H1 (cell line): ENCODE measurements at regions not wholly inside any gene's neighbourhood (a gene's known extent, or its start where the extent isn't known, plus 50 kb on each side); places are given as distances from the start of the nearest gene placed in this dataset.

Experiments
- CTCF ChIA-PET: fragments of 300-600 bp; sonication (Branson Sonifier 250); formaldehyde crosslinking; loops from one replicate; lab custom pipeline; 2021; ENCODE audit not compliant: partially characterized antibody; lab: Charles Lee
- POLR2A ChIA-PET: fragments of 300-600 bp; sonication (Branson Sonifier 250); formaldehyde crosslinking; loops from one replicate; lab custom pipeline; 2021; ENCODE audit warnings: inconsistent platforms; ENCODE audit not compliant: partially characterized antibody; lab: Charles Lee
- DNase-seq, 2 experiments: peaks; one replicate each; pipeline versions ENCODE4 v3.0.0 to v3.0.0-alpha.2; 2010 to 2022; ENCODE audit warnings: low spot score in 2 of 2, low read depth in 1 of 2, mixed read lengths in 1 of 2
- FAIRE-seq: peaks from 2 replicates; lab custom pipeline; 2011; peaks lifted over from hg19 to GRCh38; lab: Jason Lieb, UNC
- H2AFZ ChIP-seq: 2 replicates; pipeline ENCODE4 v1.8.1; 2012; ENCODE audit warnings: low read length, inconsistent platforms
- H2AK5ac ChIP-seq: 2 replicates; pipeline ENCODE4 v1.6.1; 2013; ENCODE audit warnings: low read depth, low read length
- H2BK120ac ChIP-seq: replicated peaks from 2 replicates; pipeline ENCODE3; 2013; ENCODE audit warnings: low read depth, low read length, inconsistent platforms
- H2BK12ac ChIP-seq: 2 replicates; pipeline ENCODE4 v1.6.1; 2013; ENCODE audit warnings: low read depth, low read length
- H2BK15ac ChIP-seq: 2 replicates; pipeline ENCODE4 v1.6.1; 2013; ENCODE audit warnings: low read length
- H2BK20ac ChIP-seq: 2 replicates; pipeline ENCODE4 v1.6.1; 2013; ENCODE audit warnings: low read length
- H2BK5ac ChIP-seq: 2 replicates; pipeline ENCODE4 v1.6.1; 2013; ENCODE audit warnings: low read depth, low read length
- H3K14ac ChIP-seq: 2 replicates; pipeline ENCODE4 v1.6.1; 2013; ENCODE audit warnings: inconsistent platforms; ENCODE audit not compliant: insufficient read length
- H3K18ac ChIP-seq: 2 replicates; pipeline ENCODE4 v1.6.1; 2013; ENCODE audit warnings: low read length; ENCODE audit errors: extremely low read depth
- H3K23ac ChIP-seq: 2 replicates; pipeline ENCODE4 v1.6.1; 2013; ENCODE audit warnings: inconsistent platforms; ENCODE audit not compliant: insufficient read length
- H3K23me2 ChIP-seq: 2 replicates; pipeline ENCODE4 v1.6.1; 2013; ENCODE audit warnings: low read depth, low read length
- H3K27ac ChIP-seq: 2 replicates; pipeline ENCODE4 v1.6.1; 2011; ENCODE audit warnings: low read depth, low read length, inconsistent platforms
- H3K27me3 ChIP-seq, 4 experiments: replicated peaks in 1 of 4; 1 replicate in 1 of 4; 2 replicates in 3 of 4; pipeline versions ENCODE4 v1.6.1 to v1.8.1; 2011 to 2013; ENCODE audit warnings: low read length in 3 of 4, mild to moderate bottlenecking in 3 of 4, inconsistent platforms in 2 of 4, mixed read lengths in 2 of 4, moderate library complexity in 1 of 4; ENCODE audit not compliant: control insufficient read depth in 3 of 4, insufficient read depth in 3 of 4; ENCODE audit errors: extremely low read depth in 1 of 4
- H3K36me3 ChIP-seq, 4 experiments: 2 replicates each; pipeline versions ENCODE4 v1.6.1 to v1.8.1; 2011 to 2013; ENCODE audit warnings: mild to moderate bottlenecking in 4 of 4, low read length in 3 of 4, moderate library complexity in 2 of 4, control low read depth in 1 of 4, inconsistent platforms in 1 of 4; ENCODE audit not compliant: insufficient read depth in 4 of 4, control insufficient read depth in 2 of 4
- H3K4ac ChIP-seq: replicated peaks from 2 replicates; pipeline ENCODE3; 2013; ENCODE audit warnings: low read length, low read depth, mixed read lengths, inconsistent platforms; ENCODE audit not compliant: insufficient read length
- H3K4me1 ChIP-seq, 4 experiments: replicated peaks in 1 of 4; 1 replicate in 1 of 4; 2 replicates in 3 of 4; pipeline versions ENCODE4 v1.6.1 to v1.8.1; 2011 to 2013; ENCODE audit warnings: low read length in 3 of 4, inconsistent platforms in 2 of 4, mixed read lengths in 1 of 4; ENCODE audit not compliant: insufficient read depth in 4 of 4, control insufficient read depth in 3 of 4
- H3K4me2 ChIP-seq, 2 experiments: 2 replicates each; pipeline versions ENCODE4 v1.6.1 to v1.8.1; 2011 to 2013; ENCODE audit warnings: low read depth in 2 of 2, low read length in 2 of 2, control low read depth in 1 of 2, inconsistent platforms in 1 of 2, mild to moderate bottlenecking in 1 of 2; ENCODE audit not compliant: insufficient read depth in 1 of 2
- H3K4me3 ChIP-seq, 4 experiments: fragments of 200-600, 300-600 bp in 1 of 4; sonication (generic), shearing (Covaris generic), sonication (Bioruptor Twin) in 1 of 4; 2 replicates each; pipeline versions ENCODE4 v1.5.1 to v1.8.1; 2011 to 2016; ENCODE audit warnings: low read length in 4 of 4, low read depth in 3 of 4, control low read depth in 2 of 4, inconsistent platforms in 2 of 4, mild to moderate bottlenecking in 2 of 4, mixed read lengths in 1 of 4, moderate library complexity in 1 of 4; ENCODE audit not compliant: insufficient read depth in 2 of 4; ENCODE audit errors: extremely low read depth in 1 of 4
- H3K56ac ChIP-seq: replicated peaks from 2 replicates; pipeline ENCODE3; 2013; ENCODE audit warnings: low read depth, mild to moderate bottlenecking, mixed read lengths, low read length, inconsistent platforms; ENCODE audit not compliant: insufficient read length
- H3K79me1 ChIP-seq: 2 replicates; pipeline ENCODE4 v1.6.1; 2013; ENCODE audit warnings: low read depth, low read length, control low read depth
- H3K79me2 ChIP-seq, 2 experiments: 2 replicates each; pipeline versions ENCODE4 v1.6.1 to v1.8.1; 2012 to 2013; ENCODE audit warnings: low read length in 2 of 2, mild to moderate bottlenecking in 2 of 2, inconsistent platforms in 1 of 2; ENCODE audit not compliant: insufficient read depth in 2 of 2, control insufficient read depth in 1 of 2
- H3K9ac ChIP-seq, 4 experiments: replicated peaks in 1 of 4; 1 replicate in 1 of 4; 2 replicates in 3 of 4; pipeline versions ENCODE4 v1.6.1 to v1.8.1; 2011 to 2013; ENCODE audit warnings: low read depth in 3 of 4, low read length in 3 of 4, control low read depth in 2 of 4, mild to moderate bottlenecking in 2 of 4, moderate library complexity in 2 of 4, inconsistent platforms in 1 of 4; ENCODE audit errors: extremely low read depth in 1 of 4
- H3K9me3 ChIP-seq, 2 experiments: 2 replicates each; pipeline versions ENCODE4 v1.6.1 to v1.8.1; 2012 to 2013; ENCODE audit warnings: mild to moderate bottlenecking in 2 of 2, moderate library complexity in 2 of 2, control low read depth in 1 of 2, inconsistent platforms in 1 of 2, low read depth in 1 of 2, low read length in 1 of 2, mixed read lengths in 1 of 2; ENCODE audit not compliant: insufficient read depth in 2 of 2
- H4K20me1 ChIP-seq, 2 experiments: replicated peaks in 1 of 2; 2 replicates each; pipeline versions ENCODE3 to v1.8.1; 2011 to 2013; ENCODE audit warnings: inconsistent platforms in 2 of 2, low read length in 2 of 2, mild to moderate bottlenecking in 1 of 2; ENCODE audit not compliant: insufficient read depth in 2 of 2, control insufficient read depth in 1 of 2
- H4K5ac ChIP-seq: 2 replicates; pipeline ENCODE4 v1.6.1; 2013; ENCODE audit warnings: low read length, low read depth, mixed read lengths, inconsistent platforms; ENCODE audit not compliant: insufficient read length
- H4K8ac ChIP-seq: 2 replicates; pipeline ENCODE4 v1.8.0; 2013; ENCODE audit warnings: mild to moderate bottlenecking, moderate library complexity, low read length, inconsistent platforms; ENCODE audit not compliant: insufficient read depth; ENCODE audit errors: extremely low read depth
- H4K91ac ChIP-seq: replicated peaks from 2 replicates; pipeline ENCODE3; 2013; ENCODE audit warnings: low read length, mixed read lengths, inconsistent platforms; ENCODE audit not compliant: insufficient read length
- BACH1 ChIP-seq: IDR thresholded peaks from 2 replicates; pipeline ENCODE4 v1.6.1; 2012; ENCODE audit warnings: low read length, improper control_type of control experiment
- CEBPB ChIP-seq: IDR thresholded peaks from 2 replicates; pipeline ENCODE4 v1.6.1; 2012; ENCODE audit warnings: low read depth, low read length
- WGBS, 2 experiments: shearing (Covaris generic) in 1 of 2; methylation state at CpG; one replicate each; pipeline versions ENCODE4 v1.1.6 to v1.1.7; 2013 to 2015; ENCODE audit warnings: low lambda C conversion rate in 2 of 2, mixed read lengths in 2 of 2, inconsistent platforms in 1 of 2, low coverage in 1 of 2, missing lambda C conversion rate in 1 of 2; ENCODE audit not compliant: insufficient replicate concordance in 2 of 2, insufficient coverage in 1 of 2, insufficient read length in 1 of 2; ENCODE audit errors: extremely low coverage in 1 of 2, missing lambda C conversion rate in 1 of 2; 5-methylcytosine and 5-hydroxymethylcytosine counted together

DNA sequence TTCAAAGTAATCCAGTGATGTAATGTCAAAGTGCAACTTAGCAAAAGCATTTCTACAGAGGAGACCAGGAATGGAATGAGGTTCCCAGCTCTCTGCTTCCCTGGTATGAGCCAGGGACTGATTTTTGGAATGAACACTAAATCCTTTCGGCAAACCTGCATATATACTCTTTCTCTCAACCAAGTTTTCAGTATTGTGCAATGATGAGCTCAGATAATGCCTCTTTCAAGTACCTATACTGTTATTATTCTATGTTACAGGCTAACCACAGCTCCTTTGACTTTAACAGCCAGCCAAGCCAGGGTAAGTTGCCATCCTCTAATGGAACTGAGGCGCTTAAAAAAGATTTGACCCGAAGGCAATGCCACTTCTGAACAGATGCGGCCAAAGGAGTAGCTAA lies 104.9 kb upstream of the FSCB start:
- 91% methylated on average over 4 of the region's 4 CpGs; no CpG with 5 or more reads in 1 of the 2 experiments for WGBS, 2 experiments
- H3K4me2 ChIP-seq, result no peak overlapping the region
- no peak overlapping the region for H3K27ac ChIP-seq
- no peak overlapping the region for H4K91ac ChIP-seq
- H3K79me1 ChIP-seq, result no peaks in the 10 kb centered on the region
- TF ChIP-seq CEBPB (peak; percentile 20; the same call in 1 of the 2 replicates), BACH1 (no peak)
- H3K9ac ChIP-seq, result no peak overlapping the region
- H2BK20ac ChIP-seq, result no peak overlapping the region
- H2BK5ac ChIP-seq, result no peak overlapping the region
- no peak overlapping the region for H3K4me3 ChIP-seq
- H3K23ac ChIP-seq, result no peak overlapping the region
- no peak overlapping the region for H4K5ac ChIP-seq
- no peak for FAIRE-seq
- no peak overlapping the region for H2BK15ac ChIP-seq
- H3K23me2 ChIP-seq, result no peaks in the 10 kb centered on the region
- no peaks in the 10 kb centered on the region for H3K27me3 ChIP-seq
- no peak overlapping the region for H2AFZ ChIP-seq
- no peak overlapping the region for H2BK12ac ChIP-seq
- H3K56ac ChIP-seq, result no peak overlapping the region
- no peak overlapping the region for H3K18ac ChIP-seq
- H2AK5ac ChIP-seq, result no peak overlapping the region
- H4K20me1 ChIP-seq, result no peaks in the 10 kb centered on the region
- H2BK120ac ChIP-seq, result no peak overlapping the region
- CTCF ChIA-PET, result interaction anchor here (0.7 kb wide), 1 partner anchor 38 kb away, joined by 3 read pairs; no protein-coding TSS in a partner anchor
- H3K9me3 ChIP-seq, result no peaks in the 10 kb centered on the region
- H3K36me3 ChIP-seq, result no peaks in the 10 kb centered on the region
- no peak overlapping the region for H4K8ac ChIP-seq
- no peak overlapping the region for H3K14ac ChIP-seq
- H3K4me1 ChIP-seq, result no peaks in the 10 kb centered on the region
- no peak overlapping the region for H3K4ac ChIP-seq
- POLR2A ChIA-PET, result no interaction called here
- H3K79me2 ChIP-seq, result no peaks in the 10 kb centered on the region
- no peak for DNase-seq
